ENCODE measurements at regions not wholly inside any gene's neighbourhood (a gene's known extent, or its start where the extent isn't known, plus 50 kb on each side); places are given as distances from the start of the nearest gene placed in this dataset.

DNA sequence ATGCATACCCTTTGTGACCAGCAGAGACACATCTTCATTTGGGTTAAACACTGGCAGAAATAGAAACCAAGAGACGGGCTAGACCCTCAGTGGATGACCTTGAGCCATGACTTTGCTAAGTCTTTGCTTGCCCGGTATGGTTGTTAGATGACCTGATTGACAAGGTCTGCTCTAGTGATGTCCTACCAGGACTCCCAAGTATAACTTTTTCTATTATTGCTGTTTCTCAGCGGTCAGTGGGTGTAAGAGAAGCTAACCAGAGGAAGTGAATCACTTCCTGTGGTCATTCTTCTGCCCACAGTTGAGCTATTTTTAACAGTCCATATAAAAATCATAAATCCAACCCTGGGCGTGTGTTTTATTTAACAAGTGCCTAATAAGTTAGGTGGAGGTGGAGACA is 126.2 kb upstream of the ETS2 start:
- CTCF ChIA-PET = interaction anchor here (1.0 kb wide), 2 partner anchors 11 kb away, joined by 3 to 6 read pairs; no protein-coding TSS in a partner anchor
- Histone ChIP-seq H3K4me1 (ENCODE audit: control insufficient read depth, extremely low read depth, insufficient read depth, low read length) (peaks cover 15% of the 10 kb centered on the region), H3K79me2 (ENCODE audit: control insufficient read depth, insufficient read depth, low read length) (no peaks in the 10 kb centered on the region), H3K9me3 (replicated peaks; ENCODE audit: control insufficient read depth, insufficient read depth, low read length) (no peaks in the 10 kb centered on the region), H3K9ac (replicated peaks; ENCODE audit: extremely low read depth, insufficient read depth, low read length) (no peak overlapping the region), H3K9me1 (replicated peaks; ENCODE audit: control insufficient read depth, extremely low read depth, insufficient read depth, low read length) (no peaks in the 10 kb centered on the region), H3K27me3 (ENCODE audit: control insufficient read depth in 2 of 2, insufficient read depth in 2 of 2, low read length in 2 of 2) (peaks cover 16 to 24% of the 10 kb centered on the region in 2 experiments), H3K36me3 (ENCODE audit: control insufficient read depth in 2 of 2, extremely low read depth in 1 of 2, insufficient read depth in 2 of 2, low read length in 2 of 2) (no peaks in the 10 kb centered on the region), H2AFZ (ENCODE audit: low read depth, low read length) (no peak overlapping the region), H3K4me2 (ENCODE audit: insufficient read depth, low read length) (peak overlapping the region; percentile 70), H3K4me3 (replicated peaks in 1 of 3; ENCODE audit: insufficient read depth in 1 of 3, low read depth in 1 of 3, low read length in 3 of 3) (no peak overlapping the region), H4K20me1 (replicated peaks; ENCODE audit: control insufficient read depth, extremely low read depth, insufficient read depth, low read length) (no peaks in the 10 kb centered on the region), H3K27ac (ENCODE audit: insufficient read depth, low read depth, low read length) (peak overlapping the region; percentile 20)
- TF ChIP-seq POLR2AphosphoS5 (IDR thresholded peaks at IDR 0.05; ENCODE audit: insufficient read depth, low read depth, low read length) = no peak
- peak; percentile 80 for TF ChIP-seq JUN (IDR thresholded peaks at IDR 0.05; ENCODE audit: borderline replicate concordance, insufficient read depth, insufficient read length, low read depth)
- no peak for TF ChIP-seq POLR2A (IDR thresholded peaks at IDR 0.05; ENCODE audit: low read depth, low read length)
- peak; percentile 22 for TF ChIP-seq FOS (IDR thresholded peaks at IDR 0.05; ENCODE audit: borderline replicate concordance, insufficient read depth, low read length)
- TF ChIP-seq, protein P1, sequence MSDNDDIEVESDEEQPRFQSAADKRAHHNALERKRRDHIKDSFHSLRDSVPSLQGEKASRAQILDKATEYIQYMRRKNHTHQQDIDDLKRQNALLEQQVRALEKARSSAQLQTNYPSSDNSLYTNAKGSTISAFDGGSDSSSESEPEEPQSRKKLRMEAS (IDR thresholded peaks at IDR 0.05; ENCODE audit: insufficient read depth, insufficient read length) = no peak
- BruUV-seq (replicated peaks) = no TSS peak
- dilution Hi-C loops (cut with MboI; ENCODE audit: extremely low pct_ligation_motif_present, low sequenced_read_pairs) (no loop called here), intact Hi-C loops (cut with micrococcal nuclease) (no loop called here)
- DNase-seq (ENCODE audit: low read depth, low spot score) = peak; percentile 69
- FAIRE-seq = peak; percentile 87
- POLR2A ChIA-PET = no interaction called here

DNA sequence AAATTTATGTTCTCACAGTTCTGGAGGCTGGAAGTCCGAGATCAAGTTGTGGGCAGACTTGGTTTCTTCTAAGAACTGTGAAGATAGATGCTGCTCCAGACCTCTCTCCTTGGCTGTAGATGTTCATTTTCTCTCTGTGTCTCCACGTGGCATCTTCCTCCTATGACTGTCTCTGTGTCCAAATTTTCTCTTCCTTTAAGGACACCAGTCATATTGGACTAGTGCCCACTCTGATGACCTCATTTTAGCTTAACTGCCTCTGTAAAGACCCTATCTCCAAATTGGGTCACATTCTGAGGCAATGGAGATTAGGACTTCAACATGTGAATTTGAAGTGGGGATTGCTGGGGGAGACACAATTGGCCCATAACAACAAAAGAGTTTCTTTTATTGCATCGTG is 125.3 kb upstream of the ETS2 start:
- FAIRE-seq = no peak
- H3K27me3 ChIP-seq (ENCODE audit: control insufficient read depth in 2 of 2, insufficient read depth in 2 of 2, low read length in 2 of 2) = peaks cover 17 to 26% of the 10 kb centered on the region in 2 experiments

More for the DNA sequence above, 125.3 kb upstream of the ETS2 start:
- intact Hi-C loops (cut with micrococcal nuclease) (no loop called here), dilution Hi-C loops (cut with MboI; ENCODE audit: extremely low pct_ligation_motif_present, low sequenced_read_pairs) (no loop called here)
- no peak for TF ChIP-seq FOS (IDR thresholded peaks at IDR 0.05; ENCODE audit: borderline replicate concordance, insufficient read depth, low read length)
- no peak for TF ChIP-seq GATA2 (IDR thresholded peaks at IDR 0.05; ENCODE audit: insufficient read depth, insufficient read length, low read depth, low read length)
- no peak for TF ChIP-seq POLR2A (IDR thresholded peaks at IDR 0.05; ENCODE audit: low read depth, low read length)
- no peak for TF ChIP-seq JUN (IDR thresholded peaks at IDR 0.05; ENCODE audit: borderline replicate concordance, insufficient read depth, insufficient read length, low read depth)
- TF ChIP-seq, protein P2, sequence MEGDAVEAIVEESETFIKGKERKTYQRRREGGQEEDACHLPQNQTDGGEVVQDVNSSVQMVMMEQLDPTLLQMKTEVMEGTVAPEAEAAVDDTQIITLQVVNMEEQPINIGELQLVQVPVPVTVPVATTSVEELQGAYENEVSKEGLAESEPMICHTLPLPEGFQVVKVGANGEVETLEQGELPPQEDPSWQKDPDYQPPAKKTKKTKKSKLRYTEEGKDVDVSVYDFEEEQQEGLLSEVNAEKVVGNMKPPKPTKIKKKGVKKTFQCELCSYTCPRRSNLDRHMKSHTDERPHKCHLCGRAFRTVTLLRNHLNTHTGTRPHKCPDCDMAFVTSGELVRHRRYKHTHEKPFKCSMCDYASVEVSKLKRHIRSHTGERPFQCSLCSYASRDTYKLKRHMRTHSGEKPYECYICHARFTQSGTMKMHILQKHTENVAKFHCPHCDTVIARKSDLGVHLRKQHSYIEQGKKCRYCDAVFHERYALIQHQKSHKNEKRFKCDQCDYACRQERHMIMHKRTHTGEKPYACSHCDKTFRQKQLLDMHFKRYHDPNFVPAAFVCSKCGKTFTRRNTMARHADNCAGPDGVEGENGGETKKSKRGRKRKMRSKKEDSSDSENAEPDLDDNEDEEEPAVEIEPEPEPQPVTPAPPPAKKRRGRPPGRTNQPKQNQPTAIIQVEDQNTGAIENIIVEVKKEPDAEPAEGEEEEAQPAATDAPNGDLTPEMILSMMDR (IDR thresholded peaks at IDR 0.05; ENCODE audit: extremely low read depth in 1 of 2, insufficient read depth in 1 of 2, low read depth in 1 of 2, low read length in 2 of 2) = no peak
- TF ChIP-seq POLR2AphosphoS5 (IDR thresholded peaks at IDR 0.05; ENCODE audit: insufficient read depth, low read depth, low read length) = no peak
- TF ChIP-seq MYC (IDR thresholded peaks at IDR 0.05; ENCODE audit: low read depth, low read length) = no peak
- Histone ChIP-seq H3K79me2 (ENCODE audit: control insufficient read depth, insufficient read depth, low read length) (no peaks in the 10 kb centered on the region), H2AFZ (ENCODE audit: low read depth, low read length) (no peak overlapping the region), H3K9me3 (replicated peaks; ENCODE audit: control insufficient read depth, insufficient read depth, low read length) (no peaks in the 10 kb centered on the region), H3K9ac (replicated peaks; ENCODE audit: extremely low read depth, insufficient read depth, low read length) (no peak overlapping the region), H4K20me1 (replicated peaks; ENCODE audit: control insufficient read depth, extremely low read depth, insufficient read depth, low read length) (no peaks in the 10 kb centered on the region), H3K4me2 (ENCODE audit: insufficient read depth, low read length) (no peak overlapping the region), H3K9me1 (replicated peaks; ENCODE audit: control insufficient read depth, extremely low read depth, insufficient read depth, low read length) (no peaks in the 10 kb centered on the region), H3K4me1 (ENCODE audit: control insufficient read depth, extremely low read depth, insufficient read depth, low read length) (peaks cover 15% of the 10 kb centered on the region), H3K4me3 (replicated peaks in 1 of 3; ENCODE audit: insufficient read depth in 1 of 3, low read depth in 1 of 3, low read length in 3 of 3) (no peak overlapping the region), H3K27ac (ENCODE audit: insufficient read depth, low read depth, low read length) (no peak overlapping the region), H3K36me3 (ENCODE audit: control insufficient read depth in 2 of 2, extremely low read depth in 1 of 2, insufficient read depth in 2 of 2, low read length in 2 of 2) (no peaks in the 10 kb centered on the region)
- no peak for DNase-seq (ENCODE audit: low read depth, low spot score)
- POLR2A ChIA-PET = no interaction called here
- no TSS peak for BruUV-seq (replicated peaks)
- CTCF ChIA-PET = no interaction called here

Measured in endothelial cell of umbilical vein (primary cell).